ENCODE measurements at regions not wholly inside any gene's neighbourhood (a gene's known extent, or its start where the extent isn't known, plus 50 kb on each side); places are given as distances from the start of the nearest gene placed in this dataset.
"Not testable (repeated sequence)": the region's sequence is repeated elsewhere in the genome, so short reads cannot be mapped to it uniquely, and the experiment has no call there.

DNA sequence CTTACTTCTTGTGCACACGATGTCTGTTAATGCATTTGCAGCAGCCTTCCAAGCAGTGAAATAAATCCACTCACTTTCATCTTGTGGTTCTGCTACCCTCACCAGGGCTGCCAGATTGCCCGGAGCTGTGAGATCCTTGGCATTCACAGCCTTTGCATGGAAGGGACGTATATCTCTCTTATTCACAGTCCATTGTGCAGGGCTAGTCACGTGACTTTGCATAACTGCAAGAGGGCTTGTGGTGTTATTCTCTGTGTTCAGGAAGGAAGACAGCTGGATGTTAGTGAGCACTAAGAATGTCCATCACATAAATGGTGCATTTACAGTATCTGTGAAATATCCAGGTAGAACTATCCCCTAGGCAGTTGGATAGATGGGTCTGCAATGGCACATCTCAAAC is 96.5 kb upstream of the BEND4 start:
- TF ChIP-seq, protein P1, sequence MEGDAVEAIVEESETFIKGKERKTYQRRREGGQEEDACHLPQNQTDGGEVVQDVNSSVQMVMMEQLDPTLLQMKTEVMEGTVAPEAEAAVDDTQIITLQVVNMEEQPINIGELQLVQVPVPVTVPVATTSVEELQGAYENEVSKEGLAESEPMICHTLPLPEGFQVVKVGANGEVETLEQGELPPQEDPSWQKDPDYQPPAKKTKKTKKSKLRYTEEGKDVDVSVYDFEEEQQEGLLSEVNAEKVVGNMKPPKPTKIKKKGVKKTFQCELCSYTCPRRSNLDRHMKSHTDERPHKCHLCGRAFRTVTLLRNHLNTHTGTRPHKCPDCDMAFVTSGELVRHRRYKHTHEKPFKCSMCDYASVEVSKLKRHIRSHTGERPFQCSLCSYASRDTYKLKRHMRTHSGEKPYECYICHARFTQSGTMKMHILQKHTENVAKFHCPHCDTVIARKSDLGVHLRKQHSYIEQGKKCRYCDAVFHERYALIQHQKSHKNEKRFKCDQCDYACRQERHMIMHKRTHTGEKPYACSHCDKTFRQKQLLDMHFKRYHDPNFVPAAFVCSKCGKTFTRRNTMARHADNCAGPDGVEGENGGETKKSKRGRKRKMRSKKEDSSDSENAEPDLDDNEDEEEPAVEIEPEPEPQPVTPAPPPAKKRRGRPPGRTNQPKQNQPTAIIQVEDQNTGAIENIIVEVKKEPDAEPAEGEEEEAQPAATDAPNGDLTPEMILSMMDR (IDR thresholded peaks at IDR 0.05; ENCODE audit: insufficient read depth, low read depth, low read length, missing control alignments) = no peak
- H3K4me3 ChIP-seq (ENCODE audit: low read depth, low read length) = no peak overlapping the region
- no peak for DNase-seq (ENCODE audit: low read depth)

DNA sequence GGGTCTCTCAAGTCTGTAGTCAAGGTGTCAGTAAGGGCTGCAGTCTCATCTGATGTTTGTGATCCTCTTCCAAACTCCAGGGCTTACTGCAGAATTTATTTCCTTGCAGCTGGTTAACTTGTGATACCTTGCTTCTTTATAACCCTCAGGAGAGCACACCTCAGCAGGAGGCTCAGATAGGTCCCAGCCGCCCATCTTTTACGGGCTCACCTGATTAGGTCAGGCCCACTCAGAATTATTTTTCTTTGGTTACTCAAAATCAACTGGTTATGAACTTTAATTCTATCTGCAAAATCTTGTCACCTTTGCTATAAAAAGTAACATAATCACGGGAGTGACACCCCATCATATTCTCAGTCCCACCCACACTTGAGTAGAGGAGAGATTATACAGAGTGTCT is 99.9 kb upstream of the BEND4 start:
- TF ChIP-seq, protein P1 (IDR thresholded peaks at IDR 0.05; ENCODE audit: insufficient read depth, low read depth, low read length, missing control alignments) = no peak
- no peak overlapping the region for H3K4me3 ChIP-seq (ENCODE audit: low read depth, low read length)
- DNase-seq (ENCODE audit: low read depth) = no peak

DNA sequence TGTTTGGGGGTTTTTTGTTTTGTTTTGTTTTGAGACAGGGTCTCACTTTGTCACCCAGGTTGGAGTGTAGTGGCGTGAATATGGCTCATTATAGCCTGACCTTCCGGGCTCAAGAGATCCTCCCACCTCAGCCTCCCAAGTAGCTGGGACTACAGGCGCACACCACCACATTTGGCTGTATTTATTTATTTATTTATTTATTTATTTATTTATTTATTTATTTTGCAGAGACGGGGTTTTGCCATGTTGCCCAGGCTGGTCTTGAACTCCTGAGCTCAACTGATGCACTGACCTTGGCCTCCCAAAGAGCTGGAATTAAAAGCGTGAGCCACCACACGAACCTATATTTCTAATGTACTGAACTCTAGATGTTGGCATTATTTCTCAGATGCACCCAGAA is 105.2 kb upstream of the BEND4 start:
- not testable (repeated sequence) for H3K4me3 ChIP-seq (ENCODE audit: low read depth, low read length); DNase-seq (ENCODE audit: low read depth)

DNA sequence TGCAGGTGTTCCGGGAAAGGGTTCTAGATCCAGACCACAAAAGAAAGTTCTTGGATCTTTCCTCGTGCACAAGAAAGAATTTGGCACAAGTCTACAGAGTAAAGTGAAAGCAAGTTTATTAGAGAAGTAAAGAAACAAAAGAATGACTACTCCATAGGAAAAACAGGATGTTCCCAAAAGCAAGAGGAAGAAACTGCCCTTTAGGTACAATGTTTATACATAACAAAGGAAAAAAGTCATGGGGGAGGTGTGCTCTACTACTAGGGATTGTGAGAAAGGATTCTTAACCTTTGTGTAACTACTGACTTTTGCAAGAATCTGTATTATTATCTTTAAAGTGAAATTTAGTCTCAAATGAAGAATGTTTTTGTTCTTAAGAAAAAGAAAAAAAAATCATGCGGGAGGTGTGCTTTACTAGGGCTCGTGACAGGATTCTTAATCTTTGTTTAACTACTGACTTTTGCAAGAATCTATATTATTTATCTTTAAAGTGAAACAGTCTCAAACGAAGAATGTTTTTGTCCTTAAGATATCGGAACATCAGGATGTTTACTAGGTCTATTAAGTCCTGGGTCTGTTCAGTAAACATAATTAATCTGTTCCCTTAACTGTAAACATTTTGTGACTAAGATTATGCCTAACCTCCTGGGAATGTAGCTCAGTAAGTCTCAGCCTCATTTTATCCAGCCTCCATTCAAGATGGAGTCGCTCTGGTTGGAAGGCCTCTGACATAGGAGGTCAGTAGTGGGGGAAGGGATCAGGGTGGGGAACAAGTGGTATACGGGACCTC is 110.4 kb upstream of the BEND4 start:
- no peak overlapping the region for H3K4me3 ChIP-seq (ENCODE audit: low read depth, low read length)
- TF ChIP-seq, protein P1 (IDR thresholded peaks at IDR 0.05; ENCODE audit: insufficient read depth, low read depth, low read length, missing control alignments) = no peak

DNA sequence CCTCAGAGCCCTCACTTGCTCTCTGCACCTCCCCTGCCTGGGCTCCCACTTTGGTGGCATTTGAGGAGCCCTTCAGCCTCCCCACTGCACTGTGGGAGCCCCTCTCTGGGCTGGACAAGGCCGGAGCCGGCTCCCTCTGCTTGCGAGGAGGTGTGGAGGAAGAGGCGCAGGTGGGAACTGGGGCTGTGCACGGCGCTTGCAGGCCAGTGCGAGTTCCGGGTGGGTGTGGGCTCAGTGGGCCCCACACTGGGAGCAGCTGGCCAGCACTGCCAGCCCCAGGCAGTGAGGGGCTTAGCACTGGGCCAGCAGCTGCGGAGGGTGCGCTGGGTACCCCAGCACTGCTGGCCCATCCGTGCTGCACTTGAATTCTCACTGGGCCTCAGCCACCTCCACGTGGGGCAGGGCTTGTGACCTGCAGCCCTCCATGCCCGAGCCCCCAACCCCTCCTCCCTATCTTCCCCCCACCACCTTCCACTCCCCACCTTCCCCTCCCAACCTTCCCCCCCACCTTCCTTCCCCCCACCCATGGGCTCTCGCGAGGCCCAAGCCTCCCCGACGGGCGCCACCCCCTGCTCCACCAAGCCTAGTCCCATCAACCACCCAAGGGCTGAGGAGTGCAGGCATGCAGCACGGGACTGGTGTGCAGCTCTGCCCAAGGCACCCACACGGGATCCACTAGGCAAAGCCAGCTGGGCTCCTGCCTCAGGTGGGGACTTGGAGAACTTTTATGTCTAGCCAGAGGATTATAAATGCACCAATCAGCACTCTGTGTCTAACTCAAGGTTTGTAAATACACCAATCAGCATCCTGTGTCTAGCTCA is 113.5 kb upstream of the BEND4 start:
- TF ChIP-seq, protein P1 (IDR thresholded peaks at IDR 0.05; ENCODE audit: insufficient read depth, low read depth, low read length, missing control alignments) = no peak
- DNase-seq (ENCODE audit: low read depth) = no peak
- H3K4me3 ChIP-seq (ENCODE audit: low read depth, low read length) = no peak overlapping the region

More for the DNA sequence above, 110.4 kb upstream of the BEND4 start:
- no peak for DNase-seq (ENCODE audit: low read depth)

DNA sequence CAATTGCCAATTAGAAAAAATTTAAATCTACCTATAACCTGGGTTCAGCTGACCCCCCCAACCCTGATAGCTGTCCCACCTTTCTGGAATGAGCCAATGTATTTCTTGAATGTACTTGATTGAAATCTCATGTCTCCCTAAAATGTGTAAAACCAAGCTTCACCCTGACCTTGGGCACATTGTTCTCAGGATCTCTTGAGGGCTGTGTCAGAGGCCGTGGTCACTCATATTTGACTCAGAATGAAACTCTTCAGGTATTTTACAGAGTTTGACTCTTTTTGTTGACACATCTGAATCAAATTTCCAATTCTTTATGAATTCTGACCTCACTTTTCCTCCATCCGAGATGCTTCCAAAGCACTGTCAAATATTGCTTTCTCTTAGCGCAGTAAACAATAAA is 115.3 kb upstream of the BEND4 start:
- TF ChIP-seq, protein P1 (IDR thresholded peaks at IDR 0.05; ENCODE audit: insufficient read depth, low read depth, low read length, missing control alignments) = no peak
- no peak for DNase-seq (ENCODE audit: low read depth)

DNA sequence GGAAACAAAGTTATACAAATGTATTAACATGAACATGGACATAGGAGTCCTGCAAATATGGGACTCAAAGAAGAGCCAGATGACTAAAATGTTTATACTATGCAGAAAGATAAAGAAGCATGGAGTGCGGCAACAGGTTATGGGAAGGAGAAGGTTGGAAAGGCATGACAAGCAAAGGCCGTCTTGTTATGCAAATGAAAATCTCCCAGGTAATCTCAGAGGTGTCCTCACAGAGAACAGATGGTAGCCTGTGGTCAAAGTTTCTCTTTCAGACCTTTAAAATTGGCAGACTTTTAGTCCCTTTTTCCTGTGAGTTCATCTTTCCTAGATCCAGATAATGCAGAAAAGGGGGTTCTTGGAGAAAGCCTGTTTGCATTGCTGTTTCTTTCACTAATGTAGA is 116.4 kb upstream of the BEND4 start:
- no peak for DNase-seq (ENCODE audit: low read depth)
- H3K4me3 ChIP-seq (ENCODE audit: low read depth, low read length) = no peak overlapping the region
- TF ChIP-seq, protein P1 (IDR thresholded peaks at IDR 0.05; ENCODE audit: insufficient read depth, low read depth, low read length, missing control alignments) = no peak

More for the DNA sequence above, 115.3 kb upstream of the BEND4 start:
- no peak overlapping the region for H3K4me3 ChIP-seq (ENCODE audit: low read depth, low read length)
